ENCODE measurements at regions not wholly inside any gene's neighbourhood (a gene's known extent, or its start where the extent isn't known, plus 50 kb on each side); places are given as distances from the start of the nearest gene placed in this dataset.

DNA sequence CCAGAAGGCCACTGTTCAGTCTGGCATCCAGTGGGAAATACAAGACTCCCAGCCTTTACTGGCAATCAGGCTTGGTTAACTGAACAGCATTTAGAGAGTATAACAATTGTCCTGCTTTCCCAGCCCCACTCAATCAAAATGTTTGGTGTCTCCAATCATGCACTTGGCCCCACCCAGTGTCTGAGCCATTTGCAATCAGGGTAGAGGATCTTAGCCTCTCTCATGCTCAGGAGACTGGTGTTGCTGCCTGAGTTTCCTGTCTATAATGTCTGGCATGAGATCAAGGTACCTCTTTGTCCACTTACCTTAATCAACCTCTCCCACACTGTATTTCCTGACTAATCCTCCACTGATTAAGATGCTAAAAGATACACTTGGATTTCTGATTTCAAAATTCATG lies 290.2 kb upstream of the GHITM start:
- no peak for DNase-seq (ENCODE audit: extremely low read depth, low read depth)
- TF ChIP-seq CTCF (IDR thresholded peaks at IDR 0.05; ENCODE audit: low read depth, low read length) = no peak

GRCh38 chr10:83852146-83852545 lies 287.2 kb upstream of the GHITM start:
- TF ChIP-seq CTCF (IDR thresholded peaks at IDR 0.05; ENCODE audit: low read depth, low read length) = no peak
- no peak for DNase-seq (ENCODE audit: extremely low read depth, low read depth)

- no peak for TF ChIP-seq CTCF (IDR thresholded peaks at IDR 0.05; ENCODE audit: low read depth, low read length)
- DNase-seq (ENCODE audit: extremely low read depth, low read depth) = no peak
Measured at GRCh38 chr10:83862723-83863122, 276.6 kb upstream of the GHITM start.

GRCh38 chr10:83863283-83863966 lies 275.9 kb upstream of the GHITM start:
- no peak for DNase-seq (ENCODE audit: extremely low read depth, low read depth)
- TF ChIP-seq CTCF (IDR thresholded peaks at IDR 0.05; ENCODE audit: low read depth, low read length) = no peak

- no peak for DNase-seq (ENCODE audit: extremely low read depth, low read depth)
- no peak for TF ChIP-seq CTCF (IDR thresholded peaks at IDR 0.05; ENCODE audit: low read depth, low read length)
Measured at GRCh38 chr10:83869898-83870297, 269.4 kb upstream of the GHITM start.

DNA sequence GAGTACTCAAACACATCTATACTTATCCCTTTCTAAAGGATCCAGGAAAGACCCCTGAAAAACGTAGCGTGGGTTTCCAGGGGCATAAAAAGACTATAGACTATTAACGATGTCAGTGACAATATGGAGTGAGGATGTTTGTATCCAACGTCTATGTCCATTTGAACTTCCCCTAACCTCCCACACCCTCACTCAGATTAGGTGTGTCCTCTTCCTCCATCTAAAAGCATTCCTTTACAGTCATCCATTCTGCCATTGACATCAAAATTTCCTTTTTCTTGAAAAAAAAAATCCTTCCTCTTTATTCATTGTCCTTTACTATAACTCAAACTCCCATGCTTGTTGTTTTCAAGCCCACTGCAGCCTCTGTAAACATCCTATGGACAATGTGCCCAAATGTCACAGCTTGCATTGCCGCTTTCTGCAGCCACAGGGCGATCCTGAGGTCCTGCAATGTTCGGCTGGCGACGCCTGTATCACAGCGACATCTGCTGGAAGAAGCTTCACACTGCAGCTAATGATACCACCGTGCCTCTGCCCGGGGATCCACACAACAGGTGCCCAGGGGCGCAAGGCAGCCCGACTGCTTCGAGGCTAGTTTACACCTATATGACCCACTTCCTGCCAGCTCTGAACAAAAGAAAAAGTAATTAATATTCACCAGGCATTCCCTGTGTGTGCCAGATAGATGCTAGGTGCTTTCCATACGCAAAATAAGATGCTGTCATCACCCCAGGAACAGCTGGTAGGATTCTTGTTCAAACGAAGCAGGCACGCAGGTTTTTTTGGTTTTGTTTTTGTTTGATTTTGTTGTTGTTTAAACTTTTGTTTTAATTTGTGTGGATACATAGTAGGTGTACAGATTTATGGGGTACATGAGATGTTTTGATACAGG lies 267.9 kb upstream of the GHITM start:
- peak; percentile 48 for TF ChIP-seq CTCF (IDR thresholded peaks at IDR 0.05; ENCODE audit: low read depth, low read length)
- no peak for DNase-seq (ENCODE audit: extremely low read depth, low read depth)

DNA sequence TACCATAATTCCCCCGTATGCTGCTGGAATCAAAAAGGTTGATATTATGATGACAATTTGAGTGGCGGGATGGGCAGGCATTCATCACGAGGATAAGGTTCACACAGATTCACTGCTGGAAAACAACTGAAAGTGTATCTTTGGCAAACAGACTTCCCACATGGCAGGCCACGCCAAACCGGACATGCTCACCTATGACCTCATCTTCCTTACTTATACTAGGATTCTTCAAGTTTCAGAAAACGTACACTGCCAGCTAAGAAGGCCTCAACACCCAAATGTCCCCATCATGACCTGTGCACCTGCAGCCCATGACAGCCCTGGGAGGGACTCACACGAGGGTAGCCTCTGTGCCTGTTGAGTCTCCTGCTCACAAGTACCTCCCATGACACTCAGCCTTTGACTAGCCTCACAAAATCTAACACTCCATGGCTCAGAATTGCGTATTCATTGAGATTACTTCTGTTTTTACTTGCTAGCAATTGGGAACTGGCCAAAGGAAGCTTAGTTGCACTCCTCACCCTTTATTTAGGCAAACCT lies 259.0 kb upstream of the GHITM start:
- DNase-seq (ENCODE audit: extremely low read depth, low read depth) = no peak
- no peak for TF ChIP-seq CTCF (IDR thresholded peaks at IDR 0.05; ENCODE audit: low read depth, low read length)

Measured in AG09319 (cell line).